ENCODE measurements at regions not wholly inside any gene's neighbourhood (a gene's known extent, or its start where the extent isn't known, plus 50 kb on each side); places are given as distances from the start of the nearest gene placed in this dataset.

GRCh38 chr13:80029170-80029569, 311.8 kb downstream of the SPRY2 start:
- DNase-seq (ENCODE audit: low read depth) (no peak), FAIRE-seq (no peak)

GRCh38 chr13:80022146-80022545, 318.8 kb downstream of the SPRY2 start:
- DNase-seq (ENCODE audit: low read depth) (no peak), FAIRE-seq (no peak)
- TF ChIP-seq CTCF (IDR thresholded peaks at IDR 0.05; ENCODE audit: insufficient read depth, low read length, severe bottlenecking), result no peak
- Histone ChIP-seq H3K36me3 (ENCODE audit: control insufficient read depth, insufficient read depth, low read length) (no peaks in the 10 kb centered on the region), H3K27me3 (ENCODE audit: control insufficient read depth, insufficient read depth, low read length) (no peaks in the 10 kb centered on the region), H3K4me3 (ENCODE audit: low read depth, low read length) (no peak overlapping the region)

More at GRCh38 chr13:80029170-80029569, 311.8 kb downstream of the SPRY2 start:
- no peak for TF ChIP-seq CTCF (IDR thresholded peaks at IDR 0.05; ENCODE audit: insufficient read depth, low read length, severe bottlenecking)
- H3K27me3 ChIP-seq (ENCODE audit: control insufficient read depth, insufficient read depth, low read length), result no peaks in the 10 kb centered on the region
- no peak overlapping the region for H3K4me3 ChIP-seq (ENCODE audit: low read depth, low read length)
- H3K36me3 ChIP-seq (ENCODE audit: control insufficient read depth, insufficient read depth, low read length), result no peaks in the 10 kb centered on the region

GRCh38 chr13:80012251-80012650, 328.7 kb downstream of the SPRY2 start:
- Histone ChIP-seq H3K4me3 (ENCODE audit: low read depth, low read length) (no peak overlapping the region), H3K27me3 (ENCODE audit: control insufficient read depth, insufficient read depth, low read length) (no peaks in the 10 kb centered on the region), H3K36me3 (ENCODE audit: control insufficient read depth, insufficient read depth, low read length) (no peaks in the 10 kb centered on the region)
- TF ChIP-seq CTCF (IDR thresholded peaks at IDR 0.05; ENCODE audit: insufficient read depth, low read length, severe bottlenecking), result no peak
- FAIRE-seq (no peak), DNase-seq (ENCODE audit: low read depth) (peak; percentile 13)

DNA sequence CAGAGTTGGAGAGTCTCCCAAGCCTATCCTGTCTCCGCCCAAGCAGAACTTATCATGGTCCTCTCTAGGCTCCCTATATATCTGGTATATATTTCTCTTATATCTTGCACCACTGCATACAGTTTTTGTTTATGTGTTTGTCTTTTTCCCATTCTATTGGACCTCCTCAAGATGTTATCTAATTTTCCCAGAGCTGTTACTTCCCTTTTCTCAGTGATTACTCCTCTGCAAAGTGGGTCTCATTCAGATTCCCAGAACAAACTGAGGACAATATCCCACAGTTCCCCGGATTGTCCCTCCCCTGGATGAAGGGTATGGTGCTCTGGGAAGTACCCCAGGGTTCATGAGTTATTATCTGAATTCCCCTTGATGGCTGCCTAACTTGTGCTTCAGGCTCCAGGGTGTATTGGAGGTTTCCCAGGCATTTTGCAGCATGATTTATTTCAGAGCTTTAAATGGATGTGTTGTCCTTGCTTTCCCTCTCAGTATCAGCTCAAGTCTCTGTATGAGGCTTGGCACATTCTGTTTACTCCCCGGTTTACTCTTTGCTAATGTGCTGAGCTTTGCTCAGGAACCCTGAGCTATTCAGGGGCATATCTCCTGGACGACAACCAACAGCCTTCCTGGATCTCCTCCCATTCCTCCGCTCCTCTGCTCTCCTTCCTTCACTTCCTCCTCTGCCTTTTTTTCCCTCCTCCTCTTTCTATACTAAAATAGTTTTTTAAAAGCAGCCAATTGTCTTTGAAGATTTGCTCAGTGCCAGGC, 329.3 kb downstream of the SPRY2 start:
- FAIRE-seq, result no peak
- TF ChIP-seq CTCF (IDR thresholded peaks at IDR 0.05; ENCODE audit: insufficient read depth, low read length, severe bottlenecking), result no peak

DNA sequence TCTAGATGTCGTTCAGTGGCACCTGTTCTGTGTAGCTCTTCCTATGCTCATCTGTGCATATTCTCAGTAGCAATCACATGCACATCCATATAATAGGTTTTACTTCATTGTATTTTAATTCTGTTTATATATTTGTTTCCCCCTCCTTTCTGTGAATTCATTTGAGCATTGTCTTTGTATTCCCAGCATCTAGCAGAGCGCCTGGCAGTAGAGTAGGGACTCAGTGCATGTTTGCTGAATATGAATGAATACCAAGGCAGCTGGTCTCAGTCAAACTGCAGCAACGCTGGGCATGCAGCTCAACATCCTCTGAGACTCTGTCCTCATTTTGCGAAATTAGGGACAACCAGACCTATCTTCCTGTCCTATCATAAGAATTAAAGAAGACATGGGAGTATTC, 330.1 kb downstream of the SPRY2 start:
- TF ChIP-seq CTCF (IDR thresholded peaks at IDR 0.05; ENCODE audit: insufficient read depth, low read length, severe bottlenecking), result no peak
- DNase-seq (ENCODE audit: low read depth) (no peak), FAIRE-seq (no peak)
- H3K4me3 ChIP-seq (ENCODE audit: low read depth, low read length), result no peak overlapping the region
- H3K36me3 ChIP-seq (ENCODE audit: control insufficient read depth, insufficient read depth, low read length), result no peaks in the 10 kb centered on the region
- H3K27me3 ChIP-seq (ENCODE audit: control insufficient read depth, insufficient read depth, low read length), result no peaks in the 10 kb centered on the region

More for the DNA sequence above, 329.3 kb downstream of the SPRY2 start:
- no peak for DNase-seq (ENCODE audit: low read depth)
- no peaks in the 10 kb centered on the region for H3K27me3 ChIP-seq (ENCODE audit: control insufficient read depth, insufficient read depth, low read length)
- H3K36me3 ChIP-seq (ENCODE audit: control insufficient read depth, insufficient read depth, low read length), result no peaks in the 10 kb centered on the region
- no peak overlapping the region for H3K4me3 ChIP-seq (ENCODE audit: low read depth, low read length)

Data from bronchial epithelial cell (primary cell).